ENCODE measurements at regions not wholly inside any gene's neighbourhood (a gene's known extent, or its start where the extent isn't known, plus 50 kb on each side); places are given as distances from the start of the nearest gene placed in this dataset.

GRCh38 chr7:47652591-47652990, 70.7 kb upstream of the TNS3 start:
- TF ChIP-seq, protein P1, sequence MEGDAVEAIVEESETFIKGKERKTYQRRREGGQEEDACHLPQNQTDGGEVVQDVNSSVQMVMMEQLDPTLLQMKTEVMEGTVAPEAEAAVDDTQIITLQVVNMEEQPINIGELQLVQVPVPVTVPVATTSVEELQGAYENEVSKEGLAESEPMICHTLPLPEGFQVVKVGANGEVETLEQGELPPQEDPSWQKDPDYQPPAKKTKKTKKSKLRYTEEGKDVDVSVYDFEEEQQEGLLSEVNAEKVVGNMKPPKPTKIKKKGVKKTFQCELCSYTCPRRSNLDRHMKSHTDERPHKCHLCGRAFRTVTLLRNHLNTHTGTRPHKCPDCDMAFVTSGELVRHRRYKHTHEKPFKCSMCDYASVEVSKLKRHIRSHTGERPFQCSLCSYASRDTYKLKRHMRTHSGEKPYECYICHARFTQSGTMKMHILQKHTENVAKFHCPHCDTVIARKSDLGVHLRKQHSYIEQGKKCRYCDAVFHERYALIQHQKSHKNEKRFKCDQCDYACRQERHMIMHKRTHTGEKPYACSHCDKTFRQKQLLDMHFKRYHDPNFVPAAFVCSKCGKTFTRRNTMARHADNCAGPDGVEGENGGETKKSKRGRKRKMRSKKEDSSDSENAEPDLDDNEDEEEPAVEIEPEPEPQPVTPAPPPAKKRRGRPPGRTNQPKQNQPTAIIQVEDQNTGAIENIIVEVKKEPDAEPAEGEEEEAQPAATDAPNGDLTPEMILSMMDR (IDR thresholded peaks at IDR 0.05; ENCODE audit: control extremely low read depth in 1 of 3, insufficient read depth in 1 of 3, low read depth in 1 of 3, low read length in 3 of 3) = no peak
- TF ChIP-seq SP1 (IDR thresholded peaks at IDR 0.05; ENCODE audit: low read depth, low read length) = no peak
- no peak for TF ChIP-seq POLR2AphosphoS5 (IDR thresholded peaks at IDR 0.05; ENCODE audit: low read depth, low read length)
- TF ChIP-seq EZH2 (IDR thresholded peaks at IDR 0.05; ENCODE audit: low read depth, low read length, severe bottlenecking) = no peak
